CD4-positive, alpha-beta T cell (primary cell): ENCODE measurements at regions not wholly inside any gene's neighbourhood (a gene's known extent, or its start where the extent isn't known, plus 50 kb on each side); places are given as distances from the start of the nearest gene placed in this dataset.

ENCODE experiments used
- ATAC-seq: fragments of 200-7000 bp; cut with Tn5 transposase; one replicate; pipeline ENCODE4 v1.10.0; 2022; ENCODE audit warnings: mild to moderate bottlenecking; ENCODE audit not compliant: poor library complexity
- CTCF ChIA-PET: fragments of 350-600 bp; sonication (Branson Sonifier 250); formaldehyde crosslinking; loops from one replicate; lab custom pipeline; 2021; ENCODE audit warnings: antibody characterized with exemption, inconsistent platforms; lab: Charles Lee
- POLR2A ChIA-PET: fragments of 350-600 bp; sonication (Branson Sonifier 250); formaldehyde crosslinking; loops from one replicate; lab custom pipeline; 2021; ENCODE audit warnings: antibody characterized with exemption, inconsistent platforms; lab: Charles Lee
- DNase-seq, 14 experiments: peaks; one replicate each; pipeline ENCODE4 v3.0.0-alpha.2; 2013 to 2020; ENCODE audit warnings: mixed read lengths in 2 of 14
- H3K27ac ChIP-seq, 2 donors: one replicate each; pipeline versions ENCODE4 v1.5.1 to v1.7.0; 2013; ENCODE audit warnings: low read length in 2 of 2, low read depth in 1 of 2, mild to moderate bottlenecking in 1 of 2
- H3K27me3 ChIP-seq, 2 experiments: 1 replicate in 1 of 2; 2 replicates in 1 of 2; pipeline versions ENCODE4 v1.6.1 to v1.7.0; 2013; ENCODE audit warnings: low read length in 2 of 2, control low read depth in 1 of 2, mild to moderate bottlenecking in 1 of 2, moderate library complexity in 1 of 2; ENCODE audit not compliant: insufficient read depth in 2 of 2, control insufficient read depth in 1 of 2
- H3K36me3 ChIP-seq: one replicate; pipeline ENCODE4 v1.6.1; 2013; ENCODE audit warnings: low read length, control low read depth; ENCODE audit not compliant: insufficient read depth
- H3K4me1 ChIP-seq: one replicate; pipeline ENCODE4 v1.6.1; 2013; ENCODE audit warnings: low read length, control low read depth; ENCODE audit not compliant: insufficient read depth
- H3K4me3 ChIP-seq: one replicate; pipeline ENCODE4 v1.5.1; 2013; ENCODE audit warnings: mild to moderate bottlenecking, low read length, moderate library complexity
- H3K9me3 ChIP-seq, 2 experiments: 1 replicate in 1 of 2; 2 replicates in 1 of 2; pipeline versions ENCODE4 v1.6.1 to v1.7.0; 2013; ENCODE audit warnings: low read length in 2 of 2, mild to moderate bottlenecking in 2 of 2, control low read depth in 1 of 2, moderate library complexity in 1 of 2; ENCODE audit not compliant: control insufficient read depth in 1 of 2, insufficient read depth in 1 of 2
- H3K27ac Mint-ChIP-seq: one replicate; pipeline ENCODE4 v1.8.0; 2020; ENCODE audit warnings: mixed read lengths
- H3K27me3 Mint-ChIP-seq: one replicate; pipeline ENCODE4 v1.8.0; 2021; ENCODE audit warnings: mixed read lengths
- H3K36me3 Mint-ChIP-seq: one replicate; pipeline ENCODE4 v1.8.0; 2021; ENCODE audit warnings: low read depth, mixed read lengths
- H3K4me1 Mint-ChIP-seq: one replicate; pipeline ENCODE4 v1.8.0; 2021; ENCODE audit warnings: low read depth, mixed read lengths
- H3K4me3 Mint-ChIP-seq: one replicate; pipeline ENCODE4 v1.8.0; 2020; ENCODE audit warnings: mild to moderate bottlenecking, mixed read lengths
- H3K9me3 Mint-ChIP-seq: one replicate; pipeline ENCODE4 v1.8.0; 2020; ENCODE audit warnings: mixed read lengths
- CTCF ChIP-seq: fragments of 200-600 bp; IDR thresholded peaks from one replicate; pipeline ENCODE4 v1.8.0; 2022; ENCODE audit warnings: antibody characterized with exemption, mild to moderate bottlenecking
- intact Hi-C, 2 experiments: fragments of 100-400 bp; cut with DNase I in 1 of 2; cut with micrococcal nuclease in 1 of 2; formaldehyde crosslinking; loops; one replicate each; pipeline versions ENCODE4 v1.15.1 to v1.9.0; 2023 to 2025; cut with DNase I, micrococcal nuclease

DNA sequence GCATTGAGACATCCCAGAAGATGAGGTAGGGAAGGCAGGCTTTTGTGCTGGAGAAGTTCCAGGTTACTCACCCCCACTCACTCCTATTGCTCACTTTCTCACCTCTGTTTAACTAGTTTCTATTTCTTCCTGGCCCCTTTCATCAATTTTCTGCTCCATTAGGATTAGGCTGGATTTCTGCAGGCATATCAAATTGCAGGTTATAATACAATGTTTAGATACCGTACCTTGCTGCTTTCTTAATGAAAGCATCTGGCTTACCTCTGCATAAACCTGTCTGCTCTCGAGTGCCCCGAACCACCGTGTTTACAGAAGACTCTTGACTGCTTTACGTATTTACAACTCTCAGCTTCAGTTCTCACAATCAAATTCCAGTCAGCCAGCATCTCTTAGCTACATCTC lies 173.7 kb downstream of the ADAMTS15 start:
- Histone ChIP-seq H3K27ac (no peak overlapping the region), H3K4me1 (no peaks in the 10 kb centered on the region), H3K9me3 (no peaks in the 10 kb centered on the region), H3K27me3 (peaks cover 3% of the 10 kb centered on the region in 2 experiments), H3K4me3 (no peak overlapping the region), H3K36me3 (no peaks in the 10 kb centered on the region)
- Mint-ChIP-seq H3K27ac (no peak overlapping the region), H3K9me3 (peaks cover 5% of the 10 kb centered on the region), H3K4me3 (no peak overlapping the region), H3K36me3 (no peaks in the 10 kb centered on the region), H3K4me1 (no peaks in the 10 kb centered on the region), H3K27me3 (peaks cover 27% of the 10 kb centered on the region)
- POLR2A ChIA-PET, result no interaction called here
- CTCF ChIA-PET, result no interaction called here
- DNase-seq (no peak), ATAC-seq (no peak)
- TF ChIP-seq CTCF, result no peak
- intact Hi-C loops, result no loop called here

- Mint-ChIP-seq H3K36me3 (no peaks in the 10 kb centered on the region), H3K9me3 (peaks cover 5% of the 10 kb centered on the region), H3K27me3 (peaks cover 27% of the 10 kb centered on the region), H3K4me1 (no peaks in the 10 kb centered on the region), H3K27ac (no peak overlapping the region), H3K4me3 (no peak overlapping the region)
- Histone ChIP-seq H3K27me3 (peaks cover 3% of the 10 kb centered on the region in 2 experiments), H3K4me3 (no peak overlapping the region), H3K27ac (no peak overlapping the region), H3K36me3 (no peaks in the 10 kb centered on the region), H3K9me3 (no peaks in the 10 kb centered on the region), H3K4me1 (no peaks in the 10 kb centered on the region)
- DNase-seq (no peak), ATAC-seq (no peak)
- POLR2A ChIA-PET, result no interaction called here
- CTCF ChIA-PET, result no interaction called here
- no peak for TF ChIP-seq CTCF
- intact Hi-C loops, result no loop called here
Measured at GRCh38 chr11:130623670-130624668, 175.5 kb downstream of the ADAMTS15 start.

DNA sequence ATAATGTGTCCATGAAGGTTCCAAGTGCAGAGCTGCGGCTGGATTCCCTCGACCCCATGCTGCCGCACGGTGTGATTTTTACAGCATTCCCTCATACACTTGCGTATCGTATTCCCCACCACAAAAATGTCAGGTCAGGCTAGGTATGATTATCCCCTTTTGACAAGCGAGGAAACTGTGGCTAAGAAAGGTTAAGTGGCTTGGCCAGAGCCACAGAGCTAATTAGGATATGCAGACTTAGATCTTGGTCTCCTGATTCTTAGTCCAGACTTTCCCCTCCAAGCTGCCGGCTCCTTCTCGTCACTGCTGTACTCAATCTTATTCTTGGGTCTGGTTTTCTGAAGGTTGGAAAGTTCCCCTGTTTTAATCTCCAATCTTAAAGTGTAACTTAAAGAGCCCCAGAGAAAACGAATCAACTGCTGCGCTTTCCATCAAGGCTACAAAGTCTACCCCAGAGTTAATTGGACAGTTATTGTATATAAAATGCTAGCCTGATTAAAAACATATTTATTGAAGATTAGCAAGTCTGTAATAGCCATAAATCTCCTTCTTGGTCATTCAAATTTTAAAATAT lies 176.6 kb downstream of the ADAMTS15 start:
- TF ChIP-seq CTCF, result no peak
- intact Hi-C loops, result no loop called here
- no peaks in the 10 kb centered on the region for H3K36me3 ChIP-seq
- ChIA-PET POLR2A (no interaction called here), CTCF (no interaction called here)
- ATAC-seq (no peak), DNase-seq (no peak)
- Mint-ChIP-seq H3K4me1 (no peaks in the 10 kb centered on the region), H3K27ac (no peak overlapping the region), H3K36me3 (no peaks in the 10 kb centered on the region), H3K4me3 (no peak overlapping the region), H3K27me3 (peaks cover 31% of the 10 kb centered on the region), H3K9me3 (no peaks in the 10 kb centered on the region)
- H3K9me3 ChIP-seq, result no peaks in the 10 kb centered on the region
- no peak overlapping the region for H3K27ac ChIP-seq
- H3K27me3 ChIP-seq, result peaks cover 3% of the 10 kb centered on the region in 2 experiments
- H3K4me1 ChIP-seq, result no peaks in the 10 kb centered on the region
- H3K4me3 ChIP-seq, result no peak overlapping the region
